Testis (tissue), 2 donors: ENCODE measurements at regions not wholly inside any gene's neighbourhood (a gene's known extent, or its start where the extent isn't known, plus 50 kb on each side); places are given as distances from the start of the nearest gene placed in this dataset.

Experiments used
- CTCF ChIP-seq, 3 experiments: fragments of 450-650 bp in 2 of 3; fragments of 200-600 bp in 1 of 3; sonication (generic) in 1 of 3; IDR thresholded peaks; one replicate each; pipeline ENCODE4 v1.5.1; 2016 to 2019; ENCODE audit warnings: antibody characterized with exemption in 3 of 3, mild to moderate bottlenecking in 2 of 3, moderate library complexity in 1 of 3
- POLR2A ChIP-seq: fragments of 450-650 bp; IDR thresholded peaks from one replicate; pipeline ENCODE4 v1.6.1; 2017; ENCODE audit warnings: antibody characterized with exemption, mild to moderate bottlenecking, moderate library complexity

- TF ChIP-seq CTCF (IDR thresholded peaks at IDR 0.05) (no peak), POLR2A (no peak)
Observed at GRCh38 chr13:66117563-66117962, 1112.6 kb downstream of the PCDH9 start.
